SK-N-SH treated with all-trans-retinoic acid at 6 μM for 48 hours (cell line): ENCODE measurements at regions not wholly inside any gene's neighbourhood (a gene's known extent, or its start where the extent isn't known, plus 50 kb on each side); places are given as distances from the start of the nearest gene placed in this dataset.

Experiments used
- ATAC-seq: fragments of 200-7000 bp; cut with Tn5 transposase; 3 replicates; pipeline ENCODE4 v1.9.1; 2020; ENCODE audit warnings: mild to moderate bottlenecking, moderate library complexity
- ARNTL ChIP-seq: fragments of 450-650 bp; formaldehyde crosslinking; IDR thresholded peaks from 2 replicates; pipeline ENCODE4 v1.5.0; 2020; ENCODE audit warnings: low read depth, mild to moderate bottlenecking, moderate library complexity, borderline replicate concordance
- BACH2 ChIP-seq: fragments of 250-450 bp; sonication (Bioruptor Pico); IDR thresholded peaks from 2 replicates; pipeline ENCODE4 v1.9.0; 2021; ENCODE audit warnings: mild to moderate bottlenecking, borderline replicate concordance
- CSDC2 ChIP-seq: fragments of 250-450 bp; sonication (Bioruptor Pico); IDR thresholded peaks from 2 replicates; pipeline ENCODE4 v1.5.0; 2020; ENCODE audit warnings: mild to moderate bottlenecking, moderate library complexity
- CSRNP3 ChIP-seq: fragments of 250-450 bp; sonication (Bioruptor Pico); IDR thresholded peaks from 2 replicates; pipeline ENCODE4 v1.5.1; 2021; ENCODE audit warnings: mild to moderate bottlenecking, moderate library complexity
- GLIS3 ChIP-seq: fragments of 250-450 bp; sonication (Bioruptor Pico); IDR thresholded peaks from 2 replicates; pipeline ENCODE4 v1.5.0; 2020; ENCODE audit warnings: mild to moderate bottlenecking, moderate library complexity
- ISL1 ChIP-seq: fragments of 250-450 bp; sonication (Bioruptor Pico); IDR thresholded peaks from 2 replicates; pipeline ENCODE4 v2.1.2; 2022; ENCODE audit warnings: mild to moderate bottlenecking, moderate library complexity
- OSR1 ChIP-seq: fragments of 250-450 bp; sonication (Bioruptor Pico); IDR thresholded peaks from 2 replicates; pipeline ENCODE4 v1.8.0; 2022; ENCODE audit warnings: moderate library complexity, mild to moderate bottlenecking, inconsistent platforms
- PATZ1 ChIP-seq: fragments of 250-450 bp; sonication (Bioruptor Pico); IDR thresholded peaks from 2 replicates; pipeline ENCODE4 v1.8.0; 2020; ENCODE audit warnings: mild to moderate bottlenecking, moderate library complexity, borderline replicate concordance
- PPARA ChIP-seq: fragments of 250-450 bp; sonication (Bioruptor Pico); IDR thresholded peaks from 2 replicates; pipeline ENCODE4 v1.5.0; 2020; ENCODE audit warnings: mild to moderate bottlenecking, borderline replicate concordance
- SNAI2 ChIP-seq: fragments of 250-450 bp; sonication (Bioruptor Pico); IDR thresholded peaks from 2 replicates; pipeline ENCODE4 v1.5.0; 2020; ENCODE audit warnings: mild to moderate bottlenecking, moderate library complexity
- TCF4 ChIP-seq: fragments of 250-450 bp; sonication (Bioruptor Pico); IDR thresholded peaks from 2 replicates; pipeline ENCODE4 v1.8.0; 2021; ENCODE audit warnings: mild to moderate bottlenecking, moderate library complexity, borderline replicate concordance
- TOX ChIP-seq: fragments of 250-450 bp; sonication (Bioruptor Pico); IDR thresholded peaks from 2 replicates; pipeline ENCODE4 v1.8.0; 2021; ENCODE audit warnings: mild to moderate bottlenecking, moderate library complexity, borderline replicate concordance
- ZC3H10 ChIP-seq: fragments of 250-450 bp; sonication (Bioruptor Pico); IDR thresholded peaks from 2 replicates; pipeline ENCODE4 v1.5.1; 2021; ENCODE audit warnings: mild to moderate bottlenecking, moderate library complexity
- ZFP3 ChIP-seq: fragments of 250-450 bp; sonication (Bioruptor Pico); IDR thresholded peaks from 2 replicates; pipeline ENCODE4 v1.5.0; 2020; ENCODE audit warnings: mild to moderate bottlenecking, moderate library complexity
- ZFP30 ChIP-seq: fragments of 450-650 bp; formaldehyde crosslinking; IDR thresholded peaks from 2 replicates; pipeline ENCODE4 v1.5.0; 2022; ENCODE audit warnings: mild to moderate bottlenecking, moderate library complexity
- ZNF565 ChIP-seq: fragments of 450-650 bp; formaldehyde crosslinking; conservative IDR thresholded peaks from 2 replicates; pipeline ENCODE4 v1.5.0; 2020; ENCODE audit warnings: low read depth, mild to moderate bottlenecking, moderate library complexity
- ZNF70 ChIP-seq: fragments of 450-650 bp; formaldehyde crosslinking; IDR thresholded peaks from 2 replicates; pipeline ENCODE4 v1.5.0; 2020; ENCODE audit warnings: mild to moderate bottlenecking, moderate library complexity
- ZNF8 ChIP-seq: fragments of 450-650 bp; formaldehyde crosslinking; IDR thresholded peaks from 2 replicates; pipeline ENCODE4 v1.5.0; 2020; ENCODE audit warnings: mild to moderate bottlenecking, moderate library complexity
- TF ChIP-seq, protein P1 (sequence below): fragments of 250-450 bp; sonication (Bioruptor Pico); IDR thresholded peaks from 2 replicates; pipeline ENCODE4 v1.5.0; 2020; ENCODE audit warnings: mild to moderate bottlenecking, moderate library complexity

- TF ChIP-seq CSRNP3 (no peak), CSDC2 (CRISPR knock-in tag) (no peak)
These were observed 61.7 kb upstream of the WIPF1 start (continued) for GRCh38 chr2:174659069-174659900.

- ATAC-seq = no peak
- TF ChIP-seq ARNTL (CRISPR knock-in tag) (no peak), ZNF8 (CRISPR knock-in tag) (no peak), CSRNP3 (no peak), ZNF565 (no peak), PATZ1 (CRISPR knock-in tag) (no peak), TCF4 (CRISPR knock-in tag) (no peak), ZFP3 (no peak), ZNF70 (CRISPR knock-in tag) (no peak), ZC3H10 (CRISPR knock-in tag) (no peak), SNAI2 (CRISPR knock-in tag) (no peak), OSR1 (CRISPR knock-in tag) (no peak)
These were observed 59.1 kb upstream of the WIPF1 start for GRCh38 chr2:174656676-174657176.

- ATAC-seq = no peak
- no peak for TF ChIP-seq CSDC2 (CRISPR knock-in tag)
- no peak for TF ChIP-seq ZFP3
- no peak for TF ChIP-seq ZFP30 (CRISPR knock-in tag)
- no peak for TF ChIP-seq PATZ1 (CRISPR knock-in tag)
- TF ChIP-seq GLIS3 = no peak
- TF ChIP-seq ZNF565 = no peak
- no peak for TF ChIP-seq BACH2 (CRISPR knock-in tag)
- TF ChIP-seq ZNF70 (CRISPR knock-in tag) = no peak
These were observed 58.4 kb upstream of the WIPF1 start for GRCh38 chr2:174656035-174656434.

GRCh38 chr2:174654419-174654941 is 56.9 kb upstream of the WIPF1 start:
- TF ChIP-seq ZFP30 (CRISPR knock-in tag) = no peak
- no peak for TF ChIP-seq ZNF70 (CRISPR knock-in tag)
- TF ChIP-seq ISL1 (CRISPR knock-in tag) = no peak
- no peak for TF ChIP-seq ZNF8 (CRISPR knock-in tag)
- TF ChIP-seq OSR1 (CRISPR knock-in tag) = no peak
- TF ChIP-seq, protein P1, sequence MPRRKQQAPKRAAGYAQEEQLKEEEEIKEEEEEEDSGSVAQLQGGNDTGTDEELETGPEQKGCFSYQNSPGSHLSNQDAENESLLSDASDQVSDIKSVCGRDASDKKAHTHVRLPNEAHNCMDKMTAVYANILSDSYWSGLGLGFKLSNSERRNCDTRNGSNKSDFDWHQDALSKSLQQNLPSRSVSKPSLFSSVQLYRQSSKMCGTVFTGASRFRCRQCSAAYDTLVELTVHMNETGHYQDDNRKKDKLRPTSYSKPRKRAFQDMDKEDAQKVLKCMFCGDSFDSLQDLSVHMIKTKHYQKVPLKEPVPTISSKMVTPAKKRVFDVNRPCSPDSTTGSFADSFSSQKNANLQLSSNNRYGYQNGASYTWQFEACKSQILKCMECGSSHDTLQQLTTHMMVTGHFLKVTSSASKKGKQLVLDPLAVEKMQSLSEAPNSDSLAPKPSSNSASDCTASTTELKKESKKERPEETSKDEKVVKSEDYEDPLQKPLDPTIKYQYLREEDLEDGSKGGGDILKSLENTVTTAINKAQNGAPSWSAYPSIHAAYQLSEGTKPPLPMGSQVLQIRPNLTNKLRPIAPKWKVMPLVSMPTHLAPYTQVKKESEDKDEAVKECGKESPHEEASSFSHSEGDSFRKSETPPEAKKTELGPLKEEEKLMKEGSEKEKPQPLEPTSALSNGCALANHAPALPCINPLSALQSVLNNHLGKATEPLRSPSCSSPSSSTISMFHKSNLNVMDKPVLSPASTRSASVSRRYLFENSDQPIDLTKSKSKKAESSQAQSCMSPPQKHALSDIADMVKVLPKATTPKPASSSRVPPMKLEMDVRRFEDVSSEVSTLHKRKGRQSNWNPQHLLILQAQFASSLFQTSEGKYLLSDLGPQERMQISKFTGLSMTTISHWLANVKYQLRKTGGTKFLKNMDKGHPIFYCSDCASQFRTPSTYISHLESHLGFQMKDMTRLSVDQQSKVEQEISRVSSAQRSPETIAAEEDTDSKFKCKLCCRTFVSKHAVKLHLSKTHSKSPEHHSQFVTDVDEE = no peak
- TF ChIP-seq ZFP3 = no peak
- no peak for TF ChIP-seq PPARA (CRISPR knock-in tag)
- TF ChIP-seq TOX (CRISPR knock-in tag) = no peak
- TF ChIP-seq CSDC2 (CRISPR knock-in tag) = no peak
- TF ChIP-seq, all 23 proteins: peak for 0
- peak; percentile 63 for ATAC-seq
